HUES48 (cell line): ENCODE measurements at regions not wholly inside any gene's neighbourhood (a gene's known extent, or its start where the extent isn't known, plus 50 kb on each side); places are given as distances from the start of the nearest gene placed in this dataset.
"Not testable (repeated sequence)": the region's sequence is repeated elsewhere in the genome, so short reads cannot be mapped to it uniquely, and the experiment has no call there.

Source experiments
- H3K27ac ChIP-seq: one replicate; pipeline ENCODE4 v1.7.0; 2013; ENCODE audit warnings: low read depth, low read length, inconsistent platforms
- H3K27me3 ChIP-seq: 2 replicates; pipeline ENCODE4 v1.6.1; 2013; ENCODE audit warnings: mild to moderate bottlenecking, low read length; ENCODE audit not compliant: control insufficient read depth, insufficient read depth
- H3K36me3 ChIP-seq: 2 replicates; pipeline ENCODE4 v1.6.1; 2013; ENCODE audit warnings: low read length; ENCODE audit not compliant: control insufficient read depth, insufficient read depth
- H3K4me1 ChIP-seq: 2 replicates; pipeline ENCODE4 v1.6.1; 2013; ENCODE audit warnings: mild to moderate bottlenecking, low read length; ENCODE audit not compliant: control insufficient read depth, insufficient read depth
- H3K4me3 ChIP-seq: 2 replicates; pipeline ENCODE4 v1.5.1; 2013; ENCODE audit warnings: mild to moderate bottlenecking, low read depth, low read length
- H3K9ac ChIP-seq: 2 replicates; pipeline ENCODE4 v1.6.1; 2013; ENCODE audit warnings: mild to moderate bottlenecking, low read depth, low read length, moderate library complexity
- H3K9me3 ChIP-seq: 2 replicates; pipeline ENCODE4 v1.6.1; 2013; ENCODE audit warnings: low read length; ENCODE audit not compliant: control insufficient read depth, insufficient read depth

DNA sequence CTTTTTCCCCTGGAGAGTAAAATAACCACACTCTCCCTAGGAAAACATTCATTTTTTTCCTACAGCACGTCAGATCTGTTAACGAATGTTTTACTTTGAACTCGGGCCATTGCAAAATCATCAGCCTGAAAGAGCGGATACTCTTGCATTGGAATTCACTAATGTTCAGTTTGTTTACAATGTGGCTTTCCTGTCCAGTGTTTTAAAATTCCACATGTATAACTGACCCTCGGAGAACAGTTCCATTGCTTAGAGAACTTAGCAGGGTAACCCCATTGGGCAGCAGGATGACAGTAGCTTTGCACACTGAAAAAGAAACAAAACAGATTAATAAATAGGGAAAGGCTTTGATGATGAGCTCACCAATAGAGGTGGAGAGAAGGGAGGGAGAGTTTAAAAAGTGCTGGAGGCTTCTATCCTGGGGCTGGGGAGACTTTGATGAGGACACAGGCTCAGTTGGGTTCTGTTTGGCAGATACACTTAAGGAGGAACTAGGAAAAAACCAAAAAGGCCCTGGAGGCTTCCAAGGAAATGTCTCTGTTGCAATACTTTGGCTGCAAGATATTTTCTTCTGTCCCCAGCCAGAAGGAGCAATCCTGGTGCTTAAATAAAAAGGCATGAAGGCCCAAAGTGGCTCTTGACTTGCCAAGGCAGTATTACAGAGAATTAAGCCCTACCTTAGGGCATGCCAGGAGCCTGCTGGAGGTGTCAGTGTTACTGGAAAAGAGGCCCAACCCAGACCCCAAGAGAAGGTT, 143.1 kb downstream of the ARSF start:
- Histone ChIP-seq H3K9me3 (no peaks in the 10 kb centered on the region), H3K36me3 (no peaks in the 10 kb centered on the region), H3K27ac (no peak overlapping the region), H3K4me1 (peaks cover 4% of the 10 kb centered on the region; the same call in 1 of the 2 replicates), H3K9ac (no peak overlapping the region), H3K27me3 (no peaks in the 10 kb centered on the region), H3K4me3 (no peak overlapping the region)

DNA sequence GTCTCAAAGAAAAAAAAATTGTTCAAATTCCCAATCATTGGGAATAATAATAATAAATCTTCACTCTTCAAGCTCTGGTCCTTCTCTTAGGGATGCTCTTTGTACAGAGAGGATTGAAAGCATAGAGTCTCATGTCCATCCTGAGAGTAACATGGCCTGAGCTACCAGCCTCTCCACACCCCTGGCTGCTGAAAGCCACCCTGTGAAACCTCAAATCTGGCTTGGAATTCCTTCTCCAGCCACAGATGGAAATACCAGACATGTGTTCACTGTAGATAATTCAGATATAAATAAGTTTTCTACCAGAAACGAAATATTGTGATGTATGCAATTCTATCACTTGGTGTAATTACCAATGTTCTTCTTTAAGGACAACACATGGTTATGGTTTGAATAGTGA, 140.6 kb downstream of the ARSF start:
- no peak overlapping the region for H3K27ac ChIP-seq
- peaks cover 18% of the 10 kb centered on the region for H3K4me1 ChIP-seq
- H3K9ac ChIP-seq: no peak overlapping the region
- H3K9me3 ChIP-seq: no peaks in the 10 kb centered on the region
- no peaks in the 10 kb centered on the region for H3K36me3 ChIP-seq
- H3K4me3 ChIP-seq: no peak overlapping the region
- H3K27me3 ChIP-seq: no peaks in the 10 kb centered on the region

DNA sequence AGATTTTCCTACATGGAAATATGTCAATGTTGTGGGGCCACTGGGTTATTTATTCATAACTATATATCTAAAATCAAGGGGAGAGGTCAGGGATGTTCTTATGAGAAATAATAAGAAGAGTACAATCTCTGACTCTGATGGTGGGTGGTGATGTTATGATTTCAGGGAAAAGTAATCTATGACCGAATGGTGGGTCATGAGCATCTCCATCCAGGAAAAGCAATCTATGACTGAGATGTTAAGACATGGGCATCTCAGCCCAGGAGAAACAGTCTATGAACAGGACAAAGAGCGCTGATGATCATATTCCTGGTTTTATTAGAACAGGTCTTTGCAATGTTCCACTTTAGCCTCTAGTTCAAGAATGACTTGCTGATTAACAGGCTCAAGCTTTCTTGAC, 137.1 kb downstream of the ARSF start:
- no peaks in the 10 kb centered on the region for H3K27me3 ChIP-seq
- H3K27ac ChIP-seq: no peak overlapping the region
- no peak overlapping the region for H3K4me3 ChIP-seq
- no peak overlapping the region for H3K9ac ChIP-seq
- H3K4me1 ChIP-seq: peaks cover 26% of the 10 kb centered on the region
- H3K36me3 ChIP-seq: no peaks in the 10 kb centered on the region
- H3K9me3 ChIP-seq: no peaks in the 10 kb centered on the region

DNA sequence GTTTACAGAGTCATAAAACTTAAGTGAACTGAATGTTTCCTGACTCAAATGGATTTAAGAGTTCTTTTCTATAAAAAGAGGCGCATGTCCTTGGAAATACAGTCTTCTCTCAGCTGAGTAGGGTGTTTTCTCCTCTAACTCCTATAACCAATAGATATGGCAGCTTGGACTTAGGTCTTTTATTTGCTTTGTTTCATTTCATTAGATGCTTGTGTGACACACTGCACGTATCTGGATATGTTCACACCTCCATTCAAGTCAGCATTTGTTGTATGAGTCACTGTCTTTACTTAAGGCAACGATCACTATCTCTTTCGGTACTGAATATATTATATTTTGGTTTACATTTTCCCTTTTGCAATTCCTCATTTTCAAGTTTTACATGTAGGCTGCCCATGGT, 136.6 kb downstream of the ARSF start:
- H3K4me1 ChIP-seq: peaks cover 26% of the 10 kb centered on the region
- H3K9me3 ChIP-seq: no peaks in the 10 kb centered on the region
- no peak overlapping the region for H3K27ac ChIP-seq
- H3K9ac ChIP-seq: no peak overlapping the region
- no peaks in the 10 kb centered on the region for H3K27me3 ChIP-seq
- no peak overlapping the region for H3K4me3 ChIP-seq
- no peaks in the 10 kb centered on the region for H3K36me3 ChIP-seq

DNA sequence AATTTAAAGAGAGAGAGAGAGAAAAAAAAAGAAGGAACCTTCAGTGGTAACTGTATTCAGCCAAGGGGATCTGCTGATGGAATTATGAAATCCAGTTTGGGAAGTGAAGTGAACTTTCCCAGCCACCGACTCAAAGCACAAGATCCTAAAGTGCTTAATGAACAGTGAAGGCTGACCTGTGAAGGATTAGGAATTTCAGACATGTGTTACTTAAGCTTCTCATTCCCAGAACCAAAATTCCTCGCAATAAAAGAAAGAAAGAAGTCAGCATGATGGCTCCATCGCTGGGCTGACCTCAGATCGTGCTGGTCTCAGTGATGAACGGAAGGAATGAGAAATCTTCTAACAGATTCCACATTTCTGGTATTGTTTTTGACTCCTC, 135.2 kb downstream of the ARSF start:
- Histone ChIP-seq H3K9me3 (no peaks in the 10 kb centered on the region), H3K4me1 (peaks cover 26% of the 10 kb centered on the region), H3K27ac (no peak overlapping the region), H3K27me3 (no peaks in the 10 kb centered on the region), H3K4me3 (0 out of 2 replicates have a peak overlapping the region, but pooled peaks have one; percentile 14), H3K9ac (no peak overlapping the region), H3K36me3 (no peaks in the 10 kb centered on the region)

DNA sequence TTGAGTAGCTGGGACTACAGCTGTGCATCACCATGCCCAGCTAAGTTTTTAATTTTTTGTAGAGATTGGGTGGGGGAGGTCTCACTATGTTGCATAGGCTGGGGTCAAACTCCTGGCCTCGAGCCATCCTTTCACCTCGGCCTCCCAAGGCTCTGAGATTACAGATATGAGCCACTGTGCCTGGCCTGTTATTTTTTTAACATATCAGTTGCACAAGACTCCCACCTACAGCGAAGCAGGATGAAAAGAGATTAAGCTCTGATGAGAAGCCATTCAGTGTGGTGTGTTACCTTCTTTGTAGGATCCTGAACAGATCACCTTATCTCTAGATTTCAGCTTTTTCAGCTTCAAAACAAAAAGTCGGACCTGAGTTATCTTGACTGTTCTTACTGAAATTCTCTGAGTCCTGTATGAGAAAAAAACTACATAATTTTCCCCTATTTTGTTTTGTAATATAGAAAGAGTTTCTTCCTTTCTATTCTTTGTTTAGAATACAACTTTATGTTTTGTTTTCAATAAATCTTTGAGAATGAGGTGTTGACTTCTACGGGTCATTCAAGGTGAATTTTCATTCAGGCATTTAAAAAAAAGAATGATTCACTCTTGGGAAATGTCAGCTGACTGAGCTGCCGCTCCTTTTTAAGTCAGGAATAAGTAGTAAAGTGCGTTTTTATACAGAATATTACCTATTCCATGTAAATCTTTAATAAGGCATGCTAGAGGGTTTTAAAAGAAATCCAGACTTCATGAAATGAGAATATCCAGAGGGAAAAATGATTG, 134.6 kb downstream of the ARSF start:
- H3K36me3 ChIP-seq: no peaks in the 10 kb centered on the region
- H3K4me1 ChIP-seq: peaks cover 26% of the 10 kb centered on the region
- no peaks in the 10 kb centered on the region for H3K27me3 ChIP-seq
- H3K4me3 ChIP-seq: no peak overlapping the region
- H3K9ac ChIP-seq: no peak overlapping the region
- H3K27ac ChIP-seq: no peak overlapping the region
- no peaks in the 10 kb centered on the region for H3K9me3 ChIP-seq

DNA sequence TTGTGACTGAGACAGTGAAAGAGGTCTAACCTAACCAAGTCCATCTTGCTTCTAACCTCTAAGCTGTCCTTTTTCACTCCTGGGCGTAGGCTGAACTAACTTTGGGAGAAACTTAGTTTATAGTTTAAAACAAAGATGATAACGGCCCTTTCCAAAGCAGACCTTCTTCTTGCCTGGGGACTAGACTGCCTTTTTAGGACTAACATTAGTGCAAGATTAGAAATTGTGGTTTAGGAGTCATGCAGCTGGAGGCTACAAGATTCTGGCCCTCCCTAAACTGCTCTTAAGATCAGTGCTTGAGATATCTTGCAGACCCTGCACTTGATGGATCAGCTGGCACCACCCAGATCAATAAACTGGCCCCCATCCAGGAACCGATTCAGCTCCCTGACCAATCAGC, 130.9 kb downstream of the ARSF start:
- not testable (repeated sequence) for H3K4me3 ChIP-seq, H3K27ac ChIP-seq, H3K9ac ChIP-seq, H3K27me3 ChIP-seq, H3K9me3 ChIP-seq, H3K36me3 ChIP-seq
- peaks cover 20% of the 10 kb centered on the region for H3K4me1 ChIP-seq

DNA sequence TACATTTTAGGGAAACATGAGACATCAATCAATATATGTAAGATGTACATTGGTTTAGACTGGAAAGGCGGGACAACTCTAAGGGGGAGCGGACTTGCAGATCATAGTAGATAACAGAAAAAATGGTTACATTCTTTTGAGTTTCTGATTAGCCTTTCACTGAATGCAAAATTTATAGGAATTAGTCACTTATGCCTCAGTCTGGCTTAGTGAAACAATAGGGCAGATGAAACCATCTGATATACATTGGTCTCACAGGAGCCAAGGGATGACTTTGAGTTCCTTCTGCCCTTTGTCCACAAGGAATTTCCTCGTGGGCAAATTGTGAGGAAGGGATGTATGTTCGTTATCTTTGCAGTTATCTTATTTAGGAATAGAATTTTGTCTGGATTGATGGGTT, 128.2 kb downstream of the ARSF start:
- no peak overlapping the region for H3K27ac ChIP-seq
- no peak overlapping the region for H3K4me3 ChIP-seq
- no peaks in the 10 kb centered on the region for H3K36me3 ChIP-seq
- H3K27me3 ChIP-seq: no peaks in the 10 kb centered on the region
- no peaks in the 10 kb centered on the region for H3K9me3 ChIP-seq
- peaks cover 11% of the 10 kb centered on the region for H3K4me1 ChIP-seq
- H3K9ac ChIP-seq: no peak overlapping the region

DNA sequence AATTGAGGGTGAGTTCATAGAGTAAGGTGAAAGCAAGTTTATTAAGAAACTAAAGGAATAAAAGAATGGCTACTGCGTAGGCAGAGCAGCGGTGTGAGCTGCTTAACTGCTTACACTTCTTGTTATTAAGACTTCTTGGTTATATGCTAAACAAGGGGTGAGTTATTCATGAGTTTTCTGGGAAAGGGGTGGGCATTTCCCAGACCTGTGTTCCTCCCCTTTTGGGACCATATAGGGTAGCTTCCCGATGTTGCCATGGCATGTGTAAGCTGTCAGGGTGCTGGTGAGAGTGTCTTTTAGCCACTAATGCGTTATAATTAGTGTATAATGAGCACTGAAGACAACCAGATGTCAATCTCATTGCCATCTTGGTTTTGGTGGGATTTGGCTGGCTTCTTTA, 126.5 kb downstream of the ARSF start:
- no peak overlapping the region for H3K9ac ChIP-seq
- no peaks in the 10 kb centered on the region for H3K27me3 ChIP-seq
- H3K4me1 ChIP-seq: peaks cover 11% of the 10 kb centered on the region

DNA sequence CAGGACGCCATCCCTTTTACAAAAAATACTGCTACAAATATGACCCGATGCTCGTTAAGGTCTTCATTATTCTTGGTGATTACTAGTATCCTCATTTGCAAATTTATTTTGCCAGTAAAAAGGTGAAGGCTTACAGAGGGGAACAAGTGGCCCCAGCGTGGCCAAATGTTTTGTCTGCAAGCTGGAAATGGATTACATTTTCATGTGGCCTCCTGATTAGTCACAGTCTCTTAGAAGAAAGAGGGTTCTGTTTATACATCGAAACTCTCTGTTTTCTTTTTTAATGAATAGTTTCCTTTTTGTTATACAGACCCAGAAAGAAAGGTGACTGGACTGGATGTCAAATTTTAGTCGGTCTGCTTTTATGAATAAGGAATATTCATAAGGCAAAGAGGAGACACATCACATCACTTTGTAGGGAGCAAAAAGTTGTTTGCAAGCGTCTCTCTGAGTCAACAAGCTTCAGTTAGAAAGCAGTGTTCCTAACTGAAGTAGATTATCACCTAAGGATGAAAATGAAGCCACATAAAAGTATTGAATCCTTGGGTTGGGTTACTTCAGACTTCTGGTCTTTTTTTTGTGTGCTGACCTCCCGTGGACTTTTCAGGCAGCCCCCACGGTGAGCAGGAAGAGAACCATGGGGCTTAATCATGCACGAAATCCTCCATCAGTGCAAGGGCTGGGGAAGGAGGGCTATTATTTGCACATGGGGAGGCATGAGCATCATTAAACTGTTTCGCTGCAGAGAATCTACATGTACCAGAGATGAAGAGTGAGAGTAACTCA, 125.6 kb downstream of the ARSF start:
- Histone ChIP-seq H3K27me3 (no peaks in the 10 kb centered on the region), H3K9ac (no peak overlapping the region), H3K36me3 (no peaks in the 10 kb centered on the region), H3K9me3 (no peaks in the 10 kb centered on the region), H3K4me3 (no peak overlapping the region), H3K4me1 (peaks cover 11% of the 10 kb centered on the region), H3K27ac (no peak overlapping the region)

More for the DNA sequence above, 126.5 kb downstream of the ARSF start:
- H3K9me3 ChIP-seq: no peaks in the 10 kb centered on the region
- H3K4me3 ChIP-seq: no peak overlapping the region
- H3K36me3 ChIP-seq: no peaks in the 10 kb centered on the region
- H3K27ac ChIP-seq: no peak overlapping the region

DNA sequence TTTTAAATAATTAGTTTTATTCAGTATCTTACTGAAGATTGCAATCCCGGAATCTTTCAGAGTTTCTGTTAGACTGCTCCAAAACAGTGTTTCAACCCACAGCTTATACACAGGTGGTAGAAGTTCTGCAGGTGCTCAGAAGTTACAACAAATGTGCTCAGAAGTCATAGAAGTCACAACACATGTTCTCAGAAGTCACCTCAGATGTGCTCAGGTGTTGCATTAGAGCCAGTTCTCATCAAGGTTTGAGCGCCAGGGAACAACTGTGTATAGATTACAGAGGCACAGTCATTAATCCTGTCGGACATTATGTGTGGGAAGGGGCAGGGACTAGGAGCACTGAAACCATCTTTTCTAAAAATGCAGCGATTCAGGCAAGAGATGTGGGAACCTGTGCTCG, 124.5 kb downstream of the ARSF start:
- Histone ChIP-seq H3K27me3 (no peaks in the 10 kb centered on the region), H3K36me3 (no peaks in the 10 kb centered on the region), H3K4me1 (peaks cover 15% of the 10 kb centered on the region), H3K4me3 (no peak overlapping the region), H3K27ac (no peak overlapping the region), H3K9me3 (no peaks in the 10 kb centered on the region), H3K9ac (no peak overlapping the region)
